Left lung (tissue), 4 donors: ENCODE measurements at regions not wholly inside any gene's neighbourhood (a gene's known extent, or its start where the extent isn't known, plus 50 kb on each side); places are given as distances from the start of the nearest gene placed in this dataset.

ENCODE experiments used
- ATAC-seq: fragments of 200-7000 bp; cut with Tn5 transposase; one replicate; pipeline ENCODE4 v1.9.1; 2020; ENCODE audit warnings: moderate library complexity
- DNase-seq, 4 donors: peaks; one replicate each; pipeline ENCODE4 v3.0.0-alpha.2; 2013 to 2020
- H3K27ac ChIP-seq, 2 donors: fragments of 200-600 bp; sonication (generic) in 1 of 2; one replicate each; pipeline versions ENCODE4 v1.5.0 to v1.8.0; 2020 to 2021
- H3K27me3 ChIP-seq, 2 donors: fragments of 200-600 bp; sonication (generic) in 1 of 2; one replicate each; pipeline versions ENCODE4 v1.5.0 to v1.8.0; 2020 to 2021
- H3K36me3 ChIP-seq, 2 donors: fragments of 200-600 bp; sonication (generic) in 1 of 2; one replicate each; pipeline versions ENCODE4 v1.5.0 to v1.8.0; 2020 to 2021
- H3K4me1 ChIP-seq, 2 donors: fragments of 200-600 bp; one replicate each; pipeline ENCODE4 v1.8.0; 2021
- H3K4me3 ChIP-seq, 2 donors: fragments of 200-600 bp; sonication (generic) in 1 of 2; one replicate each; pipeline versions ENCODE4 v1.5.0 to v1.8.0; 2020 to 2021; ENCODE audit warnings: mild to moderate bottlenecking in 1 of 2
- H3K9me3 ChIP-seq, 2 donors: fragments of 200-600 bp; sonication (generic) in 1 of 2; one replicate each; pipeline versions ENCODE4 v1.5.0 to v1.8.0; 2020 to 2021
- intact Hi-C, 2 donors: fragments of 100-400 bp; cut with DNase I; formaldehyde crosslinking; loops; one replicate each; pipeline versions ENCODE4 v1.11.2 to v1.14.2; 2022
- TF ChIP-seq, protein P1 (sequence below), 2 donors: fragments of 200-600 bp; sonication (generic) in 1 of 2; IDR thresholded peaks; one replicate each; pipeline versions ENCODE4 v1.5.0 to v1.8.0; 2021; ENCODE audit warnings: antibody characterized with exemption in 2 of 2
- donor health status: DM: no; HTN: yes; CAD: no.
- donor health status: DM: no; HTN: no; CAD: no.

DNA sequence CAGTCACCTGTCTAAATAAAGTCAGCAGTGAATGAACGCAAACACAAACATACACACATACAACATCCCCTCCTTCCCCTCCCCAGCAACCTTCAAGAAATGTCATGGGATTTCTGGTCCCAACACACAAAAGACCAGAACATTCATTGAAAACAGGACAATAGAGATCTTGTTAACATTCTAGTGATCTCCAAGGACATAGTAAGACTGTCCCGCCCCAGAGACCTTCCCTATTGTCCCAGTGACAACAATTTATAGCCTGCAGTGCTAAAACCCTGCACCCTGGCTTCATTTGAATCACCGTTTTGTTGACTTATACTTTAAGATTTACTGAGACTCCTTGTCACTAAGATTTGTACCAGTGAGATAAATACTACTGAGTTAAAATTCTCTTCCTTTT is 143.9 kb upstream of the NOX3 start:
- Histone ChIP-seq H3K9me3 (no peaks in the 10 kb centered on the region), H3K36me3 (no peaks in the 10 kb centered on the region), H3K27me3 (no peaks in the 10 kb centered on the region), H3K4me3 (no peak overlapping the region), H3K4me1 (no peaks in the 10 kb centered on the region), H3K27ac (no peak overlapping the region)
- intact Hi-C loops = no loop called here
- ATAC-seq (no peak), DNase-seq (no peak)
- TF ChIP-seq, protein P1, sequence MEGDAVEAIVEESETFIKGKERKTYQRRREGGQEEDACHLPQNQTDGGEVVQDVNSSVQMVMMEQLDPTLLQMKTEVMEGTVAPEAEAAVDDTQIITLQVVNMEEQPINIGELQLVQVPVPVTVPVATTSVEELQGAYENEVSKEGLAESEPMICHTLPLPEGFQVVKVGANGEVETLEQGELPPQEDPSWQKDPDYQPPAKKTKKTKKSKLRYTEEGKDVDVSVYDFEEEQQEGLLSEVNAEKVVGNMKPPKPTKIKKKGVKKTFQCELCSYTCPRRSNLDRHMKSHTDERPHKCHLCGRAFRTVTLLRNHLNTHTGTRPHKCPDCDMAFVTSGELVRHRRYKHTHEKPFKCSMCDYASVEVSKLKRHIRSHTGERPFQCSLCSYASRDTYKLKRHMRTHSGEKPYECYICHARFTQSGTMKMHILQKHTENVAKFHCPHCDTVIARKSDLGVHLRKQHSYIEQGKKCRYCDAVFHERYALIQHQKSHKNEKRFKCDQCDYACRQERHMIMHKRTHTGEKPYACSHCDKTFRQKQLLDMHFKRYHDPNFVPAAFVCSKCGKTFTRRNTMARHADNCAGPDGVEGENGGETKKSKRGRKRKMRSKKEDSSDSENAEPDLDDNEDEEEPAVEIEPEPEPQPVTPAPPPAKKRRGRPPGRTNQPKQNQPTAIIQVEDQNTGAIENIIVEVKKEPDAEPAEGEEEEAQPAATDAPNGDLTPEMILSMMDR (IDR thresholded peaks at IDR 0.05) = no peak

DNA sequence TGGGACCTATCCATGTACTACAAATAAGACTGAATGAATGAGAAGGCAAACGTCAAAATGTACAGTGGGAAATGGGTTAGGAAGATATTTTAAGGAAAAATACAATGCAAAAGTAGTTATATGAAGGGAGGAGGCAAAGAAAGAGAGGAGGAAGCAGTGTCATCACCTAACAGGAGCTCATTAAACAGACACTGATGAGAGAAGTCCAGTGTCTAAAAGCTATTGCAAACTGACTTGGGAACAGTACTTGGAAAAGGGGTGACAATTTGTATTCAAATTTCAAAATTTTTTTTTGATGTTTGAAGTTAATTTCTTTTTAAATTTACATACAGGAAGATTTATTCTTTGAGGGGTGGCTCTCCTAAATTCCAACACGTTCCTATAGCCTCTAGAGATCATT is 143.5 kb upstream of the NOX3 start:
- Histone ChIP-seq H3K4me1 (no peaks in the 10 kb centered on the region), H3K9me3 (no peaks in the 10 kb centered on the region), H3K36me3 (no peaks in the 10 kb centered on the region), H3K4me3 (no peak overlapping the region), H3K27ac (no peak overlapping the region), H3K27me3 (no peaks in the 10 kb centered on the region)
- TF ChIP-seq, protein P1 (IDR thresholded peaks at IDR 0.05) = no peak
- DNase-seq (no peak), ATAC-seq (no peak)
- intact Hi-C loops = no loop called here

DNA sequence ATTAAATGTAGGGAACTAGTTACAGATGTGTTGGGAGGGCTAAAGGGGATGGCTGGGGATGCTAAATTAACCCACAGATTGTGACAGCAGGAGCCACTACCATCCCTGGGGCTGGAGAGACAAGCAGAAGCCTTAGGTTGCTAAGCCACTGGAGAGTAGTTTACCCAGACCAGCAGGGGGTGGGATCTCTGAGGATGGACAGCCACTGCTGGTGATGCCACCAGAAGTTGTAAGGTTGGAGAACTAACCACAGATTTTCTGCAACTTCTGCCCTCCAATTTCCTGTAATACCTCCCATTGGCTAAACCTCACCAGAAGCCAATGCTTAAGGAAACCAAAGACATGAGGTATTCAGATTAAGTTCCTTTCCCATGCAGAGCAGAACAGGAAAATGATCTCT is 139.6 kb upstream of the NOX3 start:
- no peaks in the 10 kb centered on the region for H3K4me1 ChIP-seq
- H3K27ac ChIP-seq = no peak overlapping the region
- H3K9me3 ChIP-seq = no peaks in the 10 kb centered on the region
- ATAC-seq = no peak
- no peak overlapping the region for H3K4me3 ChIP-seq
- H3K27me3 ChIP-seq = no peaks in the 10 kb centered on the region
- TF ChIP-seq, protein P1 (IDR thresholded peaks at IDR 0.05) = no peak
- intact Hi-C loops = no loop called here
- no peak for DNase-seq
- no peaks in the 10 kb centered on the region for H3K36me3 ChIP-seq

DNA sequence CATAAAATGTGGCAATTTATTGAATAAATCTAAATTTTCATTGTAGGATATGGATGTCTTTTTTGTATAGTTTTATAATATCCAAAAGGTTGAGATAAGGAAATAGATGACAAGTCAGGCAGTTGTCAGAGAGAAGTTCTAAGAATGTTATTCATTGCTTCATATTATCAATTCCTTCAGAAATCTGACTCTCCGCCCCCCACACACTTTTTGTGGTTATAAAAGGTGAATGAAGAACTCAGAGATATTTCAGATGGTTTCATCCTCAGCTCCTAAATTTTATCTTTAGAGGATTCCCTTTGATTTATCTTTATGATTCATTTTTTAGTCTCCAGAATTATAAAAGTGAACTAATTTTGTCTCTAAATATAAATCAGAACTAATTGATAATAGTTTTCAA is 136.1 kb upstream of the NOX3 start:
- Histone ChIP-seq H3K4me3 (no peak overlapping the region), H3K27me3 (no peaks in the 10 kb centered on the region), H3K4me1 (no peaks in the 10 kb centered on the region), H3K27ac (no peak overlapping the region), H3K36me3 (no peaks in the 10 kb centered on the region), H3K9me3 (peaks cover 0 to 3% of the 10 kb centered on the region in 2 donors)
- DNase-seq (no peak), ATAC-seq (no peak)
- TF ChIP-seq, protein P1 (IDR thresholded peaks at IDR 0.05) = no peak
- intact Hi-C loops = no loop called here

DNA sequence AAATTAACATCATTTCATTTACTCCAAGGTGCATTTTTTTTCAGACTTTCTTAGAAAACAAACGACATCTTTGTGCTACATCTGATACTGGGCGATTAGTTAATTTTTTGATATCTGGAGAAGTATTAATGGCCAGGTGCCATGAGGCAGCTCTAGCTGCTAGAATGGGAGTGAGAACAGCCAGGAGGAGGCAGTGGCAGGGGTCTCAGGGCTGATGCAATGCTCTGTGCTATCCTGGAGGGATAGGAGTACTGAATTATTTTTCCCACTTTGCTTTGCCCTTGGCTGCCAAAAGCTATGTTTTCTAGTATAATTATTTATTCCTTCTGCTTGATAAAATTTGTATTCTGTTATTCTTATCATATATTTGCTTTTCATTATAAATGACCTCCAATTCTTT is 133.6 kb upstream of the NOX3 start:
- no peak for ATAC-seq

More for the DNA sequence above, 133.6 kb upstream of the NOX3 start:
- H3K9me3 ChIP-seq = peaks cover 0 to 3% of the 10 kb centered on the region in 2 donors
- no peak overlapping the region for H3K4me3 ChIP-seq
- H3K36me3 ChIP-seq = no peaks in the 10 kb centered on the region
- intact Hi-C loops = no loop called here
- TF ChIP-seq, protein P1 (IDR thresholded peaks at IDR 0.05) = no peak
- H3K27ac ChIP-seq = no peak overlapping the region
- no peaks in the 10 kb centered on the region for H3K27me3 ChIP-seq
- H3K4me1 ChIP-seq = no peaks in the 10 kb centered on the region
- DNase-seq = no peak
